ENCODE measurements at regions not wholly inside any gene's neighbourhood (a gene's known extent, or its start where the extent isn't known, plus 50 kb on each side); places are given as distances from the start of the nearest gene placed in this dataset.

DNA sequence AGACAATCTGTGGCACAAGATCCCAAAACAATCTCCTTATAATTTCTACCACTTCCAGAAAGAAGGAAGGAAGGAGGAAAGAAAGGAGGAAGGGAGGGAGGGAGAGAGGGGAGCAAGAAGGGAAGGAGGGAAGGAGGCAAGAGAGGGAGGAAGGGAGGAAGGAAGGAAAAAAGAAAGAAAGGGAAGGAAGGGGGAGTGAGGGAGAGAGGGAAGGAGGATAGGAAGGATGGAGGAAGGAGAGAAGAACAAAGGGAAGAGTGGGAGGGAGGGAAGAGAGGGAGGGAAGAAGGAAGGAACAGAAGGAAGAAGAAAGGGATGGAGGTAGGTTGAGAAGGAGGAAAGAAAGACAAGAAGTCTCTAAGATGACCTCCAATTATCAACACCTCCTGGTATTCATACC, 185.5 kb upstream of the NFE2L3 start:
- DNase-seq: no peak
- intact Hi-C loops (cut with DNase I): no loop called here

GRCh38 chr7:25967278-25968204, 184.5 kb upstream of the NFE2L3 start:
- intact Hi-C loops (cut with DNase I): no loop called here

DNA sequence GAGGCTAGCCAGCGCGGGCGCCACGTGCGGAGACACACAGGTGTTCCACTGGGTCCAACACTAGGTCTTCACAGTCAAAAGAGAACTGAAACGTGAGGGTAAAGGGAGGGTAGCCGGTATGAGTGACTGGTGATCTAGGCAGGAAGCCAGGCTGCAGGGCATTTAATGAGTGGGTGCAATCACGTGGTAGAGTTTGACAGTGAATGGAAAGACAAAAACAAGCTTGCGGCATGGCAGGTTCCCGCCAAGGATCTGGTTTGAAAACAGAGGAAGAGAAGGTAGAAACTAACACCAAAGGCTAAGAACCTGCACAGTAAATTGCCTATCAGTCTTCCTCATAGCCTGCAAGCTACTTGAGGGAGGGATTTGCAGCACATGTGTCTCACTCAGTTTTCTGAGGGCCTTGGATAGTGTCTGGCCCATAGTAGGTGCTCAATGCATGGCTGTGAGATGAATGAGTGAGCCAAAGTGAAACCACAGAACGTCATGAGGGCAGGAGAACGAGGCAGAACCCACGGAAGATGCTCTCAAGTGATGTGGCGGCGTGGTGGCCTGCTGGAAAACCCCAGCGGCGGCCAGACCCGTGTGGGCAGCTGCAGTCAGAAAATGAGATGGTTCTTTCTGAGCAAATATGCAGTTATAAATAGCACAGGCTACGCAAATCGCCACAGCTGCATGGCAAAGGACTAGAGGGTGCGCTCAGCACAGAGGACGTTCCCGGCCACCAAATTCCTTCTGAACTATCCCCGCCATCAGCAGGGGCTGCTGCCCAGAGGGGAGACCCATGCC, 183.6 kb upstream of the NFE2L3 start:
- DNase-seq: peak in 1 of 42 donors; percentile 27
- intact Hi-C loops (cut with DNase I): no loop called here

More at GRCh38 chr7:25967278-25968204, 184.5 kb upstream of the NFE2L3 start:
- DNase-seq: no peak

DNA sequence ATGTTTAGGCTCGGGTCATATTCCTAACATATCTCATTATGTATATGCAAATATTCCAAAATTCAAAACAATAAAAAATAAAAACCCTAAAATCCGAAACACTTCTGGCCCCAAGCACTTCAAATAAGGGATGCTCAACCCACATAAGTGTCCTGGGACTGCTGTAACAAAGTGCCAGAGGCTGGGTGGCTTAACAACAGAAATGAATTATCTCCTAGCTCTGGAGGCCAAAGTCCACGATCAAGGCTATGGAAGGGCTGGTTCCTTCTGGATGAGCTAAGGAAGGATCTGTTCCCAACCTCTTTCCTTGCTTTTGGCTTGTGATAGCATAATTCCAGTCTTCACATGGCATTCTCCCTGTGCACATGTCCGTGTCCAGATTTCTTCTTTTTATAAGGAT, 181.6 kb upstream of the NFE2L3 start:
- no peak for DNase-seq
- intact Hi-C loops (cut with DNase I): no loop called here

DNA sequence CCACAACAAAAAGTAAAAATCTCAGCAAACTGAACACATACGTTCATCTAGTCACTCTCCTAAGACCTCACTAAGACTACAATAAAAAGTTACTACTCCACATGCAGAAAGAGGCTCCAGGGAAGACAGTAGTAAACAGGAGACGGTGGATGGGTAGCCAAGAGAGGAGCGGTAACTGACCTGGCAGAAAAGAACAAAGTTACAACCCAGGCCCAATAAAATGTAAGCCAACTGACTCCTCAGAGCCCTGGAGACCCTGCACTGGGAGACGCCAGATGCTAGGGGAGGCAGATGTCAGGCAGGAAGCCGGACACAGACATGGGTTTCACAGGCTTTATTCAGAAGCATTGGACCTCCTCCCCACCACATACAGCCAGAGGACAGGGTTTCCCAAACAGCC, 181.1 kb upstream of the NFE2L3 start:
- no peak for DNase-seq
- intact Hi-C loops (cut with DNase I): no loop called here

DNA sequence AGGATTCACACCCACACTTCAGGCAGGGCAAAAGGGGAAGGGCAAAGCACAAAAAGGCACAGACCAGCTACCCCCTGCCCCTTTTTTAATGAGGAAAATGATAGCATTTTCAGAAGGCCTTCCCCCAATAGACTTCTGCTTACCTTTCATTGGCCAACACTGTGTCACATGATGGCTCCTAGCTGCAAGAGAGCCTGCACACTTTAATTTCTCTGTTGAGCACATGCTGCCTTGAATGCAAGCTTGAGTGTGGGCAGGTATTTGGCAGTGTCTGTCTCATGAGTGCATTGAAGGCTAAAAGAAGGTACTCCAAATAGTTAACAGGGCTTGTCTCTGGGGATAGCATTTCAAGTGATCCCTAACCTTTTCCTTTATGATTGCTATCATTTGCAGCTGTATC, 175.4 kb upstream of the NFE2L3 start:
- DNase-seq: no peak
- intact Hi-C loops (cut with DNase I): no loop called here

DNA sequence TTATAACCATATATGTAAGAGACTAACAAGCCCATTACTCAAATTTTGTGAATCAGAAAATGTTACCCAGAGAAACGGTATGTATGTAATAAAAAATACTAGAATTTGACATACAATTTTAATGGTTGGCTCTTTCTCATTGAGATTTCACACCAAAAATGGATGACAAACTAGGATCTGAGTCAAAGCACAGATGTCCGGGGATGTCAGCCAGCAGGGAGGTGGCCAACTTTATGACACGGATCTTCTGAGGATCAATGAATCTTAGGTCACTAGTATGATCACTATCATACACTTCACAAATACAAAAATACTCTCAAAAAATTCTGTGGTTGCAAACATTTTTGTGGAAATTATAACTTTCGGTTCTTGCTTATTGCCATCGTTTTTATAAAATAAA, 173.5 kb upstream of the NFE2L3 start:
- DNase-seq: no peak
- intact Hi-C loops (cut with DNase I): no loop called here

DNA sequence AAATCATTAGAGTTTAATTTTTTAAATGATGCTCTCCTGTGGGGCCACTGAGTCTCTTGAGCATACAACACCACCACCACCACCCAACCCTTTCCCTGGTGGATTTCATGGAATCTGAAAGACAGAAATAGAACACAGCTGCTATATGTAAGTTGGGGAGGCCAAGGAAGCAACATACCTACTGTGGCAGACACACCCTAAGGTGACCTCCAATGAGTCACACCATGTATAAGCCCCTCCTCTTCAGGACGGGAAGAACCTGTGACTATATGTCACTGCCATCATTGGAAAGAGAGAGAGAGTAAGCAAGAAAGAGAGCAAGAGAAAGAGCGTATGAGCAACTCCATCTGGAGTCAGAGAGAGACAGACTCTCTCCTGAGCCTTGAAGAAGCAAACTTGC, 172.4 kb upstream of the NFE2L3 start:
- intact Hi-C loops (cut with DNase I): no loop called here
- no peak for DNase-seq

- intact Hi-C loops (cut with DNase I): no loop called here
- DNase-seq: no peak
Measured at GRCh38 chr7:25982684-25983083, 169.3 kb upstream of the NFE2L3 start.

GRCh38 chr7:25985196-25985595, 166.8 kb upstream of the NFE2L3 start:
- intact Hi-C loops (cut with DNase I): no loop called here
- DNase-seq: no peak

GRCh38 chr7:25988640-25989039, 163.4 kb upstream of the NFE2L3 start:
- no peak for DNase-seq
- intact Hi-C loops (cut with DNase I): no loop called here

- DNase-seq: no peak
- intact Hi-C loops (cut with DNase I): no loop called here
Measured at GRCh38 chr7:25989140-25989705, 162.8 kb upstream of the NFE2L3 start.

DNA sequence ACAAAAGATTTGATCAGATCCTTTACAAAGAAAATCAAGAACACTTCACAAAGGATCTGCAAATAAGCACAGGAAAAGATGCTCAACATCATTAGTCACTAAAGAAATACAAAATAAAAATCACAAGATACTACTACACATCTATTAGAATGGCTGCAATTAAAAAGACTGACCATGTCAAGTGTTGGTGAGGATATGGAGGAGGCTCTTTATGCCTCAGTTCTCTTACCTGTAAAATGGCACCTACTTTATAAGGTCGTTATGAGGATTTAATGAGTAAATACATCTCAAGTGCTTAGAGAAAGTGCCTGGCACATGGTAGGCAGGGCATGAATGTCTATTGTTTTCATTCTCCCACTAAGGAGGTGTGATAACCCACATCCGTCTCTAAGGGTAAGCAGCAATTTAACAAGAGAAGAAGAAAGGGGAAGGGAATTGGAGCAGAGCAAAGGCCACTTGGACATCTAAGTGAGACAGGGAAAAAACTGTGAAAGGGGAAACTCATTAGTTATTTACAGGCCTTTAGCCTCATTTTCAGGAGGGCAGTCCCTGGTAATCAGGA, 157.5 kb upstream of the NFE2L3 start:
- no peak for DNase-seq
- intact Hi-C loops (cut with DNase I): no loop called here

DNA sequence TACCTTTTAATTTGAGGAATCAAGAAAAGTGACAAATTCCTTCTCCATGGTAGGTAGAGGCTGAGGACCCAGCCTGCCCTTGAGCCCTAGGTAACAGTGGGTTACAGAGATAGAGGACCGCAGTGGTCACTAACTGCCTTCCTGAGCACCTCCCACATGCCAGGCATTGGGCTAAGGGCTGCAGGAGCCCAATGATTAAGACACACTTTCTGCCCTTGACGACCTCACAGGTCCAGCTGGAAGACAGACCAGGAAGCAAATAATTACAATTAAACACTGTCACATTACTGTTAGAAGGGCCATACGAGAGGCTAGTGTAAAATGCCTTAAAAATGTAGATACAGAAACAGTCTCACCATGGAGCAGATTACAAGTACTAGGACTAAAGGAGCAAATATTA, 156.8 kb upstream of the NFE2L3 start:
- DNase-seq: no peak
- intact Hi-C loops (cut with DNase I): no loop called here

DNA sequence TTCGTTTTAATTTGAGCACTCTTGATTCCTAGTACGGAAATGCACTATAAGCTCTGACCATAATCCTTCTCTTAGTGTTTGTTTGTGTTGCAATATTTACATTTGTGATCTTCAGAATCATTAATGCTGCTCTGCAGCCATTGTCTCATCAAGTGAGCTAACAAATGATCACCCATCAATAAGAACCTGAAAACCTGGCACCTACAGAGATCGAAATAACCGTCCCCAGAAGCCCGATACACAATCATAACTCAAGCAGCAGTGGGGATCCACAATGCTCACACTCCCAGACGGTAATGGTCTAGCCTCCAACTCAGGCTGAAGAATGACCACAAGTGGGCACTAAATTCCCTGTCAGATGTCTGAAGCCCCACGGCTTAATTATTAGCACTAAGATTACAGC, 156.0 kb upstream of the NFE2L3 start:
- DNase-seq: no peak
- intact Hi-C loops (cut with DNase I): no loop called here

GRCh38 chr7:25998499-25998898, 153.5 kb upstream of the NFE2L3 start:
- intact Hi-C loops (cut with DNase I): no loop called here
- DNase-seq: no peak

- intact Hi-C loops (cut with DNase I): no loop called here
- DNase-seq: no peak
Measured at GRCh38 chr7:26000841-26001240, 151.2 kb upstream of the NFE2L3 start.

DNA sequence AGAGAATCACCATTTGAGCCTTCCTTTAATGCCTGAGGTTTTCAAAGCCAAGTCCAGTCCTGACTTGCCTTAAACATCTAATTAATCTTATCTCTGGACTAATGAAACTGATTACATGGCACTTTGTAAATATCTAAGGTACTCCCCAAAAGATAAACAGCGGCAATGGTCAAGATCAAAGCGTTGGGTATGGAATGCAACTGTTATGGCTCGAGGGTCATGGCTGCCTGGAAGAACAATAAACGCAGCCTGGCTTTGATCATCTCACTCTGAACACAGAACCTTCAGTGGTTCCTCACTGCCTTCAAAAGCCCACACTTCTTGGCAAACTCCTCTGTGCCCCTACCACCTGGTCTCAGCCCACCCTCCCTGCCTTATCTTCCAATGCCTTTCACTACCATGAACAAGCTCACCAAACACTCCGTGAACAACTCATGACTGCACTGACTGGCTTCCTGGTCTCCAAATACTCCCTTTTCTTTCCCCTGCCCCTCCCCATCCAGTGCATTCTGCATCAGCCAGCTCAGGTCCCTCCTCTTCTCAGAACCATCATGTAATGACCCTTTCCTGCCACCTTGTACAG, 150.2 kb upstream of the NFE2L3 start:
- no peak for DNase-seq
- intact Hi-C loops (cut with DNase I): no loop called here

DNA sequence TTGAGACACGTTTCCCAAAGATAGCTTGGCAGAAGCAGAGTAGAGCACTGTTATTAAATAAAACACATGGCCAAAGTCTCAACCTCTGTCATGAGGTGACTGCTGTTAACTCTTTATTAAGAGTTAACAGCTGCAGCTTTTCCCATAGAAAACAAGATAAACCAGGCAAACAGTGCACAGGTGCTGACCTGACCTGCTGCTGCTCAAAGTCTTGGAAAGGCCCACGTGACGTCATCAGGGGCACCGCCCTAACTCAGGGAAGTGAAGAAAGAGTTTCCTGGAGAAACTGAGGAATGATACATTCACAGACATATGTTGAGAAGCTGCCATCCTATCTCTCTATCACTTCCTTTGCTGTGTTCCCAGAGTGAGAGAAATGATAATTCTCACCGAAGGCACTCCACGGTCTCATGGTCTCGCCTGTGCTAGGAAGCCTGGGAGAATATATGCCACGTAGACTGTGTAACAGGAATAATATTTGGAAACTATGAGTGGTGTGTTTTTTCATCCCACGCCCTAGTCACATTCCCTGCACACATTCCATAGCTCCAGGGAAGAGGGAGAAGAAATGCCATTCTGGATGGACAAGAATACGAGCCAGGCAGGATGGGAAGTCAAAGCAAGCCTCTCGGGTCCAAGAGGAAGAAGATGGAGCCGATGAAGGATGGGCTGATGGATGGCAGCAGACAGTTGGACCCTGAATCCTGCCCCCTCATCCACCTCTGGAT, 146.2 kb upstream of the NFE2L3 start:
- intact Hi-C loops (cut with DNase I): no loop called here
- no peak for DNase-seq
